ENCODE measurements at regions not wholly inside any gene's neighbourhood (a gene's known extent, or its start where the extent isn't known, plus 50 kb on each side); places are given as distances from the start of the nearest gene placed in this dataset.

DNA sequence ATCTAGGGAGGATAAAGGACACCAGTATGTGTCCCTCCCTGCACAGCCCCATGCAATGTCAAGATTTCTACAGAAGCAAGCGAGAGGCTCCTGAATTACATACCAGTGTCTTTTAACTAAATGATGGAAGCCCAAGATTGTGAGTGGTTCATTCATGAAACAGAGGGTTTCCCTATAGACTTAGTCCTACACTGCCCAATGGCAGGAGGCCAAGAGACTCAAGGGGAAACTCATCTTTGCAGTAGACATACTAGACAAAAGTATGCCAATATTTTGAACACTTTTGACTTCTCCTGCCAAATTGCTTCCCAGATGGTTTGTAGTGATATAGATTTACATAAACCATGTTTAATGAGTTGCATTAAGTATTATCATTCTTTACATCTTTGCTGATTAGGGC lies 557.2 kb upstream of the JAG1 start:
- H2AFZ ChIP-seq (replicated peaks): no peak overlapping the region
- no peak for DNase-seq (ENCODE audit: low spot score)
- Mint-ChIP-seq H3K36me3 (no peaks in the 10 kb centered on the region), H3K27me3 (ENCODE audit: insufficient read depth, low read depth) (peaks cover 4% of the 10 kb centered on the region), H3K4me1 (peaks cover 56% of the 10 kb centered on the region), H3K9me3 (no peaks in the 10 kb centered on the region), H3K4me3 (no peak overlapping the region), H3K27ac (no peak overlapping the region)
- H4K20me1 ChIP-seq (ENCODE audit: low read depth): no peaks in the 10 kb centered on the region
- H3K4me3 ChIP-seq: no peak overlapping the region
- H3K4me1 ChIP-seq: peaks cover 33% of the 10 kb centered on the region
- H3K9me3 ChIP-seq (ENCODE audit: low read depth): no peaks in the 10 kb centered on the region
- H3F3A ChIP-seq (ENCODE audit: low read depth): no peaks in the 10 kb centered on the region
- H3K36me3 ChIP-seq: no peaks in the 10 kb centered on the region
- no peak overlapping the region for H3K9ac ChIP-seq
- no peak overlapping the region for H3K4me2 ChIP-seq
- no peak for TF ChIP-seq EZH2phosphoT487 (IDR thresholded peaks at IDR 0.05)
- TF ChIP-seq, protein P1, sequence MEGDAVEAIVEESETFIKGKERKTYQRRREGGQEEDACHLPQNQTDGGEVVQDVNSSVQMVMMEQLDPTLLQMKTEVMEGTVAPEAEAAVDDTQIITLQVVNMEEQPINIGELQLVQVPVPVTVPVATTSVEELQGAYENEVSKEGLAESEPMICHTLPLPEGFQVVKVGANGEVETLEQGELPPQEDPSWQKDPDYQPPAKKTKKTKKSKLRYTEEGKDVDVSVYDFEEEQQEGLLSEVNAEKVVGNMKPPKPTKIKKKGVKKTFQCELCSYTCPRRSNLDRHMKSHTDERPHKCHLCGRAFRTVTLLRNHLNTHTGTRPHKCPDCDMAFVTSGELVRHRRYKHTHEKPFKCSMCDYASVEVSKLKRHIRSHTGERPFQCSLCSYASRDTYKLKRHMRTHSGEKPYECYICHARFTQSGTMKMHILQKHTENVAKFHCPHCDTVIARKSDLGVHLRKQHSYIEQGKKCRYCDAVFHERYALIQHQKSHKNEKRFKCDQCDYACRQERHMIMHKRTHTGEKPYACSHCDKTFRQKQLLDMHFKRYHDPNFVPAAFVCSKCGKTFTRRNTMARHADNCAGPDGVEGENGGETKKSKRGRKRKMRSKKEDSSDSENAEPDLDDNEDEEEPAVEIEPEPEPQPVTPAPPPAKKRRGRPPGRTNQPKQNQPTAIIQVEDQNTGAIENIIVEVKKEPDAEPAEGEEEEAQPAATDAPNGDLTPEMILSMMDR (IDR thresholded peaks at IDR 0.05): no peak
- H3K27ac ChIP-seq: no peak overlapping the region
- no peaks in the 10 kb centered on the region for H3K79me2 ChIP-seq (ENCODE audit: low read depth)
- no peaks in the 10 kb centered on the region for H3K27me3 ChIP-seq

DNA sequence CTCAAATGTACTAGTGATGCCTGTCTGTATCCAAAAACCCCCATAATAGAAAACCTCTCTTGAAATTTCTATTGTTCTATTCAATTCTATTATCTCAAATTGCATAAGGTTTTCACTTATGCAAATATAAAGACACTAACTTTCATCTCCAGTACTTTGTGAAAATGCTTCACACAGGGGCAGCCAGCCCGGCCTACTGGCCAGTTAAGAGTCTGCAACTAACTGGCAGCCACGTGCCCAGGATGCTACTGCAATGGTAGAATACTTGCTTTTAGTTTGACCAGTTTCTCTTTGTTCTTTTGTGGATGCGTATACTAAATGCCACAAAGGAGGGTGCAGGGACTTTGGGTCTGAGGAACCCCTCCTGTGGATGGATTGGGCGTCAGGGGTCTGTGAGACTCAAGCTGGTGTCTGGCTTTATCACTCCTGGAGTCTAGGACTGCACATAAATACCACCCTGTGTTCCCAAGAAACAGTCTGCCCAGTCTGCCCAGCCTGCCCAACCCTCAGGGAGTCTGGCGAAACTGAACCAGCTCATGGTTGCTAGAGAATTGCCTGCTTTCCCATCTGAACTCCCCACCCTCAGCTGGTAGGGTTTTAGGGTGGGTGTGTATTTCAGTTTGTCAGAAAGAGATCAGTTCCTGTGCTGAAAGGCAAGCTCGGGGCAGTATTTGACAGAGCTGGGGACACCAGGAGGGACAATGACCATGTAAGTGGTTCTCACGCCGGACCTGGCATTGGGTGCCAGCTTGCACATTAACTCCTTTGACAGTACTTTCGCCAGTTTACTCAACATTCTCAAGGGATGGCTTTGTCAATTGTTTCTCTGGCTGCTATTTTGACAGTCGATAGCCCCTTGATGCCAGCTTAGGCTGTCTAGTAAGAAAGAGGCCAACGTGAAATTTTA lies 558.2 kb upstream of the JAG1 start:
- Histone ChIP-seq H3K27ac (no peak overlapping the region), H3K36me3 (no peaks in the 10 kb centered on the region), H4K20me1 (ENCODE audit: low read depth) (no peaks in the 10 kb centered on the region), H2AFZ (replicated peaks) (no peak overlapping the region), H3K79me2 (ENCODE audit: low read depth) (no peaks in the 10 kb centered on the region), H3K4me2 (no peak overlapping the region), H3K27me3 (no peaks in the 10 kb centered on the region), H3K4me1 (peaks cover 33% of the 10 kb centered on the region), H3K9me3 (ENCODE audit: low read depth) (no peaks in the 10 kb centered on the region), H3F3A (ENCODE audit: low read depth) (no peaks in the 10 kb centered on the region), H3K4me3 (no peak overlapping the region), H3K9ac (no peak overlapping the region)
- TF ChIP-seq, protein P1 (IDR thresholded peaks at IDR 0.05): peak; percentile 14
- no peak for TF ChIP-seq EZH2 (IDR thresholded peaks at IDR 0.05)
- no peak for DNase-seq (ENCODE audit: low spot score)
- Mint-ChIP-seq H3K4me3 (no peak overlapping the region), H3K9me3 (no peaks in the 10 kb centered on the region), H3K27ac (no peak overlapping the region), H3K36me3 (no peaks in the 10 kb centered on the region), H3K4me1 (peaks cover 58% of the 10 kb centered on the region), H3K27me3 (ENCODE audit: insufficient read depth, low read depth) (peaks cover 4% of the 10 kb centered on the region)

DNA sequence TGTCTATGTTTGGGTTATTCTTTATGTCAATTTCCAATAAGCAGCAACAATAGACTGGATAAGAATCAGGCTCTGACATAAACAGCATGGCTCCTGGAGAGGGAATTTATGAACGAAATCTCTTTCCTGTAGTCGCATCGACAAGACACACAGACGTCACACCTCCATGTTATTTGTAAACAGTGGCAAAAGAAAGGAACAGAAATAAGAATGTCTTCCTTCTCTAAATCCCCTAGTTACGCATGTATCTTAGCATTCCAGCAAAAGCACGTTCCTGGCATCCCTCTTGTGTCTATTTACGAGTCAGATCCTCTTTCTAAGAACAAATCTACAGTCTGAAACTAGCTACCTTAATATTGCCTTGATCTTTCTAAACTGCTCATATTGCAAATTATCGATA lies 559.1 kb upstream of the JAG1 start:
- Histone ChIP-seq H3K4me1 (peaks cover 33% of the 10 kb centered on the region), H3K27ac (no peak overlapping the region), H3K9ac (no peak overlapping the region), H3K27me3 (no peaks in the 10 kb centered on the region), H3K4me2 (no peak overlapping the region), H3K36me3 (no peaks in the 10 kb centered on the region), H2AFZ (replicated peaks) (no peak overlapping the region), H4K20me1 (ENCODE audit: low read depth) (no peaks in the 10 kb centered on the region), H3K4me3 (no peak overlapping the region), H3F3A (ENCODE audit: low read depth) (no peaks in the 10 kb centered on the region), H3K79me2 (ENCODE audit: low read depth) (no peaks in the 10 kb centered on the region), H3K9me3 (ENCODE audit: low read depth) (no peaks in the 10 kb centered on the region)
- TF ChIP-seq, protein P1 (IDR thresholded peaks at IDR 0.05): no peak
- no peak for TF ChIP-seq EZH2 (IDR thresholded peaks at IDR 0.05)
- TF ChIP-seq EZH2phosphoT487 (IDR thresholded peaks at IDR 0.05): no peak
- Mint-ChIP-seq H3K36me3 (no peaks in the 10 kb centered on the region), H3K27me3 (ENCODE audit: insufficient read depth, low read depth) (peaks cover 7% of the 10 kb centered on the region), H3K9me3 (peaks cover 2% of the 10 kb centered on the region), H3K27ac (no peak overlapping the region), H3K4me1 (peaks cover 57% of the 10 kb centered on the region), H3K4me3 (no peak overlapping the region)
- no peak for DNase-seq (ENCODE audit: low spot score)
